NCI-H345 treated with DMSO at 0.1 percent for 48 hours (cell line): ENCODE measurements at regions not wholly inside any gene's neighbourhood (a gene's known extent, or its start where the extent isn't known, plus 50 kb on each side); places are given as distances from the start of the nearest gene placed in this dataset.

Experiments
- DNase-seq: peaks from one replicate; lab custom pipeline; 2025; ENCODE audit not compliant: unreplicated experiment; lab: John Stamatoyannopoulos, UW

DNA sequence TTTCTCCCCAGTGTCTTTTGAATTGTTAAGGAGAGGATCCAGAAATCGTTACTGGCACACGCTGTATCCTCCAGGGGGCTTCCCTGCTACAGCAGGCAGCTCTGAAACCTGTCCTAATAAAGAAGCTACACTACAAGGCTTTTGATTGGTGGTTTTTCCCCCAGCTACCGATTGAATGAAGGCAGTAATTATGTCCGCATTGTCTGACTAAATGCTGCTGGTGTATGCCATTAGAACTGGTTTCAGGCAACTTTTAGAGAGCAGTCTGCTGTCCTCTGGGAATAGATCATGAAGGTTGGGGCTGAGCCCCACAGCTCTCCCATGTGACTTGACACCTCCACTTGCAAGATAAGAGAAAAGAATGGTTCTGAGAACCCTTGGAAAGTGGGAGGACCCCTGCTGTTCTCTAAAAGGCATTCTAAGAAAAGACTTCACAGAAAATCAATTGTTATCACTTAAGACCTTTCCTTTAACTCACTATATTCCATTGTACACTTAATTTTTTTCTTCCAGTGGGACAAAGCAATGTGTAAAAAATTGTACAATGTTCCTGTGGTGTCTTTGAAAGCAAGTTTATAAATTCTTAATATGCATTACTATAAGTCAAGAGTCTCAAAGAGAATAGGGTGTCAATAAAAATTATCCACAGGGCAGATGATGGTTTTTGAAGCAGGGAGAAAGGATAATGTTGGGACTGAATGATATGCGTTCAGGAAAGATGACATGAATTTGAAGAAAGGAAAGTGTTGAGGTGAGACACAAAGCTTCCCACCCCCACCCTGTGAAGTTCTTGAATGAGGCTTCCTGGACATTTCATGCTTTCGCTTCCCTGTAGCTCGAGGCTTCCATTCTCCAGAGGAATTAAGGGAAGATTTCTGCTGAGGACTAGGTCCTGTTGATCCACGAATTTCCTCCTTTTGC lies 53.0 kb upstream of the DAZL start:
- no peak for DNase-seq

DNA sequence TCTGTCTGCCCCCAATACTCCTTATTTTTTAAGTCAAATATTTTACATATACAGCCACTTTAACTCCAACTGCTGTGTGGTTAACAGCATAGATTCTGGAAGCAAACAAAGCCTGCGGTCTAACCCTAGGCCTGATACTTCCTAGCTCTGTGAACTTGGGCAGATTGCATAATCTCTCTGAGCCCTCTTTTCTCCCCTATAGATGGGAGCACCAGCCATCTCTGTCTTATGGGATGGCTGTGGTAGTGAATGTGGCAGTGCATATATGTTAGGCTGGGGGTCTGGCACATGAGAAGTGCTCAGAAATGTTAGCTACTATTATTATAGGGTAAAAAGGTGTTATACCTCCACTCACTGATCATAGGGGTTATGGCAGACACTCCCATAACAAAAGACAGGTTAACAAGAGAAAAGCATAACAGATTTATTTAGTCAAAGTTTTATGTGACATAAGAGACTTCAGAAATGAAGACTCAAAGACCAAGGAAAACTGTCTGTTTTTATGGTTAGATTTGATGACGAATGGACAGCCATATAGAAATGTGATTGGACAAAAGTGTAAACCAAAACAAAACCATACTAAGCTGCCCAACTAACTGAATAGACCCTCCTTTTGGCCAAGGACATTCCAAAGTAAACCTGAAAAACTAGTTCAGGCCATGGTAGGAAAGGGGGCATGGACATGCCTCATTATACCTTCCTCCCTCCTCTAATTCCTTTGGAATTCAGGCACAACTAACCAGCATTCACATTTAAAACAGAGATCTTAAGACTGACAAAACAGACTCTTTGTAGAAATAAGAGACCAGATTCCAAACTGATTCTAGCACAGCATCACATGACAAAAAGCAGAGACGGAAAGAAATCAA lies 53.9 kb upstream of the DAZL start:
- DNase-seq: no peak

DNA sequence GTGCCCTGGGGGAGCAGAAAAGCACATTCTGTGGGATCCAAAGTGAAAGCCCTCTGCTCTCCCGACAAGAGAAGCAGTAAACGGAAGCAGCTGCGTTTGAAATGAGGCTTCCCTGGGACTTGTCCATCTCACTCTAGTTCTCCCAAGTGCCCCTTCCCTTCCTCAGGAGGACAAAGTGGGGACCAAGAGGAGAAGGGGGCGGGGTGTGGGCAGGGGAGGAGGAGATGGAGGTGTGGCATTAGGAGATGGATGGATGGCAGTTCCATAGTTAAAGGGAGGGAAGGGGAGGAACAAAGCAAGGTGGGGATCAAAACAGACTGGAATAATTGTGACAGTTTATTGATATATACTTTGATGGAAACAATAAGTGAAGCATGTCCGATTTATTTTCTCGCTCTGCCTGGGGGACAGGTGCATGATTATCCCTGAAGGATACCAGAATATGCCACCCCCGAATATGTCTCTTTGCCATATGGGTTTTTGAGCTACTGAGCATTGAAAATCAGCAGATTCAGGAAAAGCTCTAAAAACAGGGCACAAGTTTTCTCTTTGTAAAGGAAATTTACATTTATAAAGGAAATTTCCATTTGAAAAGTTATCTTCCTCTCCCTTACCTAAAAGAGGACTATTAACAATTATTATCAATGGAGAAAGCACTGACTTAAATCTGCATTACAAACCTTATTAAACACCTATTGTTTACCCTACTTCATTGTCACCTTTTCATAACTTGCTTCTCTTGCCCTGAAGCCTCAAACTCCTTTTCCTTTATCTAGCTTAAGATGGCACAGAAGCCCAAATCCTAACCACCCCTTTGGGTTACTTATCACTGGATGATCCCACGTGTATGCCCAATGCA lies 58.9 kb upstream of the DAZL start:
- DNase-seq: no peak

DNA sequence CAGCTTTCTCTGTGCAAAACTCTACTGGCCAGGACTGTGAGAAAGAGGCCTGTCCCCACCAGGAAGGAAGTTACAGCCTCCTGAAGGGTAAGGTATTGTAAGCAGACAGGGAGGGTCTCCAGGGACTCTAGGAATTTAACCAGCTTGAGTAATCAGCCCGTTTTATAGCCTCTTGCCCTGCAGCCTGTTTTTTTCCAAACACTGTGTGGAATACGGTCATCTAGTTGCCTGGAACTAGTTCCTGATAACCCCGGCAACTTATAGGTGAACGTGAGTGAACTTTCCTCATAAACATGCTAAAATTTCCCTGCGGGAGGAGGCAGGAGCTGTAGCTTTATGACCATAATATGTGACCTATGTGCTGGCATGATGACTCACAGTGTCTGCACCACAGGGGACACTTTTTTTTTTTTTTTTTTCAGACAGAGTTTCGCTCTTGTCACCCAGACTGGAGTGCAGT lies 60.1 kb upstream of the DAZL start:
- DNase-seq: no peak

DNA sequence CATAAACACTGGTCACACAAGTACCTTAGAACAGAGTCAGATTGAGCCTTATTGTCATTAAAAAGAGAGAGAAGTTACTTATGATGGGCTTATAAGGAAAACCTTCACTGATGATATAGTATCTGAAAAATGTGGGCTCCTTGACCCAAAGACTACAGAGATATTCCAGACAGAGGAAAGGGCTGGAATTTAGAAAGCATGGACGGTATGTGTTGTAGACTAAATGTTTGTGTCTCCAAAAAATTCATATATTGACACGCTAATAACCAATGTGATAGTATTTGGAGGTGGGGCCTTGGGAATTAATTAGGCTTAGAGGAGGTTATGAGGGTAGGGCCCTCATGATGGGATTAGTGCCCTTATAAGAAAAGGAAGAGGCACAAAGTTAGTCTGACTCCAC lies 61.0 kb upstream of the DAZL start:
- no peak for DNase-seq

DNA sequence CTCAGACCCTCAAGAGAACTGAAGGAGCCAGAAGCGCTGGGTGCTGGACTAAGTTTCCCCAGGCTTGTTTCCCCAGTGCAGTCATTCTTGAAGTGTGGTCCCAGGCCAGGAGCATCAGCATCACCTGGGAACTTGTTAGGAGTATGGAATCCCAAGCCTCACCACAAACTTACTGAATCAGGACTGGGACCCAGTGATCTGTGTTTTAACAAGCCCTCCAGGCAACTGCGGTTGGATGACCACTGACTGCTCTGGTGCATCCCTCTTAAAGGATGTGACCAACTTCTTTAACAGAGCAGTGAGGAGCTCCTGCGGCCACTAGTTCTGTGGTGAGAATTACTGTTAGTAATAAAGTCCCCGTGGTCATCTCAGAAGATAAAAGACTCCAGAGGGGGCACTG lies 62.4 kb upstream of the DAZL start:
- DNase-seq: no peak

DNA sequence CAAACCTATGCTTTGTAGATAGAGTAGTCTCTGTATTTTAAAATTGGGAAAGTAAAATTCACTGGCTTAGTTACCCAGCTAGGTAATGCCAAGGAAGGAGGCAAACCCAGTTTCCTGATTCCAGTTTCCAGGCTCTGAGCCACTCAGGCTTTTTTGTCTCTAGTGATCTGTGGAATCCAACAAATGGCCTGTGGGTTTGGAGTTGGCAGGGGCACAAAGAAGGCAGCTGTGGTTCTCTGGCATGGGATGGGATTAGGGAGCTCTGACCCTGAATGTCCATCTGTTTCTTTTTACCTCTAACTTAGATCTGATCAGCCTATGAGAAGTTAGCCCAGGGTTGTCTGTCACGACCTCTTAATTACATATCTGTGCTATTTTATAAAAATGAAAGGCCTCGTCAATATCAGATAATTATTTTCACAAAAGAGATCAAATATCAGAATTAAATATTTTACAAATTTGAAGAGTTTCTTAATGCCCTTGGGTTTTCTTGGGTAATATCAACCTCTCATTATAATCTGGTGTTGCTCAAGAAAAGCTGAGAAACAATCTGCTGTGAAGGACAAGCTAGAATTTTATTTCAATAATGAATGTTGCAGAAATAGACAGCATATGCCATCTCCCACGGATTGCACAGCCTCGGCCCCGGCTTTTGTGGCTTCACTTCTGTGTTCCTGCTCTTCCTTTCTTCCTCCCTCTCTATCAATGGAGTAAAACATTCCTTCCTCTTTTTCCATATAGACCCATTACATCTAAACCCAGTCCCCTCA lies 63.7 kb upstream of the DAZL start:
- no peak for DNase-seq

DNA sequence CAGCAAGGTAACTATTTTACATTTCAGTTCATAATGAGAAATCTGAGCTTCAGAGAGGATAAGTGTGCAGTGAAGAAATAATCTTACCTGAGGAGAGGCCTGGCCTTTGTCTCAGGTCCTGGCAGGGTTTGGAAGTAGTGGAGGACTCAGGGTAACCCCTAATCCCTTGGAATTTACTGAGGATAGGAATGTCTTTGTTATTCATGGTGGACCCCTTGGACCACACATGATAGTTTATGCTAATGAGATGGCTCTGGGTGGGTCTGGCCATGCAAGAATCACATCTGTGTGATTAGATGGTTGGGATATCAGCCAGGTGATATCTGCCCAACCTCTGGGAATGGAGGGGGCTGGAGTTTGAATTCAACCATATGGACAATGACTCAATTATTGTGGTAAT lies 65.0 kb upstream of the DAZL start:
- DNase-seq: no peak

DNA sequence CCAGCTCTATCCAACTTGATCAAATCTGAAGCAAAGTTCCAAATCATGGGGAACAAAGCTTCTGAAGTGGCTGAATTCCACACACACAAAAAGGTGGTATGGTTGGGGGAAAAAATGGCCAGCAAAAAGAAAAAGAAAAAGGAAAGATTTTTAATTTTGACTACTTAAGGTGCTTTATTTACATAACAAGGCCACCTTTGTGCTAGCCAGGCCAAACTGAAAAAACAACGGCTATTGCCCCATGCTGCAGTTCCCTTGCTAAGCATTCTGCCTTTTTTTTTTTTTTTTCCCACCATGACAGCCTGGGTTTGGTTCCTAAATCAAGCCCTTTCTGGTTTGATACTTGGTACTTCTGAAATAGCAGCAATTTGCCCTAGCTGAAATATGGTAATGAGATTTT lies 66.5 kb upstream of the DAZL start:
- DNase-seq: no peak

DNA sequence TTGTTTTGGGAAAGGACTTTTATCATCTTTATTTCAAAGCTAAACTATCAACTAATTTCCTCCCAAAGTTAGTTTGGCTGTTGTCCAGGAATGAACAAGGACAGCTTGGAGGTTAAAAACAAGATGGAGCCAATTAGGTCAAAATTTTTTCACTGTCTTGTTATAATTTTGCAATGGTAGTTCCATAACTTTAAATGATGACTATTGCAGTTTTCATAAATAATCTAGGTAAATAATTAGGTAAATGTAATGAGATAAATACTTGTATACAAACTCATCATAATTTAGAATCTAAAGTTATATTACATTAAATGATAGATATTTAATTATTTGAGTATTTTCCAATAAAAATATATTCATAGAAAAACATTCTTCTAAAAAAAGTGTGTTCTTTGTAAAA lies 68.3 kb upstream of the DAZL start:
- no peak for DNase-seq

DNA sequence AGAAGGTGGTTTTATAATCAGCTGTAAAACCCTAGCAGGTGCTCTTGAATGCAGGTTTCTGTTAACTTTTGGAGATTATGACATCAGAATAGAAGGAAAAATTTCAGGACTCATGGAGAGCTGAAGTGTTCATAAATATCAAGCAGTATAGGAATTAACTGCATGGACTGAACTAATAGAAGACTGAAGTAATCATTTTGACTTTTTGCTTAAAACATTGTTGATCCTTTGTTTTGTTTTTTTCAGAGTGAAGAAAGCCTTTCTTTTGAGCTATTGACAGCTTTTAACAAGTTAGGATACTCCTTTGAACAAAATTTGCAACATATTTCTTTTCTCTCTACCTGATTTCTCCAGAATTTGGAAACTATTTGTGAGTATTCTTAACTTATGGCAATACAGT lies 70.6 kb upstream of the DAZL start:
- DNase-seq: no peak

DNA sequence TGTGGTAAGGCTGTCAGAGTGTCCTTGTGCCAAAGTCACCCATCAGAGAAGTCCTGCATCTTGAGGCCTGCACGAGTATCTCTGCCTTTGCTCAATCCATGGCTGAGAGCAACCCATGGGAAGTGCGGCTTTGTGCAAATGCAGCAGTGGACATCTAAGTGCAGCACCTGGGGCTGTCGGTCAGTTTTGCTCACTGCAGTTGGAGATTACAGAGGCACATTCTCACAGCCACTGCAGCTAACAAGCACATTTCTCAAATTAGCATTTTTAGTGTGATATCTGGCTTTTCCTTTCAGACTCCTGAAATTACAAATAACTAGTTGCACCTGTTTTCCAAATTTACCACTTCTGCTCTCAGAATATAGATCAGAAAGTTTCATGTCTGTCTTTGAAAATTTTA lies 81.5 kb upstream of the DAZL start:
- DNase-seq: no peak

DNA sequence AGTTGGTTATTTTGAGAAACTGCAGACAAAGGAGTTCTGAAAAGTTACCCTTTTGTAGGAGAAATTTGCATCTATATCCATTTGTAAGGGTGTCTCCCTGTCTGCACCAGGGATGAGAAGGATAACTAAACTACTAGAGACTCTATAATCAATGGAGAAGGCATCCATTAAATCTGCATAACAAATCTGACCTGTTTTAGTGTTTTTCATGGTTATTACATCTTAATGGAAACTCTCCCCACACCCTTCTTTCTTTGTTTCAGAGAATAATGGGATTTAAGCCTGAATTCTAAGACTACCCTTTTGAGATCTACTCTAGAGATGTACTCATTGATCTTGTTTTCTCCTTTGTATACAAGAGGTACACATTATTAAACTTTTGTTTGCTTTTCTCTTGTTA lies 82.0 kb upstream of the DAZL start:
- no peak for DNase-seq

DNA sequence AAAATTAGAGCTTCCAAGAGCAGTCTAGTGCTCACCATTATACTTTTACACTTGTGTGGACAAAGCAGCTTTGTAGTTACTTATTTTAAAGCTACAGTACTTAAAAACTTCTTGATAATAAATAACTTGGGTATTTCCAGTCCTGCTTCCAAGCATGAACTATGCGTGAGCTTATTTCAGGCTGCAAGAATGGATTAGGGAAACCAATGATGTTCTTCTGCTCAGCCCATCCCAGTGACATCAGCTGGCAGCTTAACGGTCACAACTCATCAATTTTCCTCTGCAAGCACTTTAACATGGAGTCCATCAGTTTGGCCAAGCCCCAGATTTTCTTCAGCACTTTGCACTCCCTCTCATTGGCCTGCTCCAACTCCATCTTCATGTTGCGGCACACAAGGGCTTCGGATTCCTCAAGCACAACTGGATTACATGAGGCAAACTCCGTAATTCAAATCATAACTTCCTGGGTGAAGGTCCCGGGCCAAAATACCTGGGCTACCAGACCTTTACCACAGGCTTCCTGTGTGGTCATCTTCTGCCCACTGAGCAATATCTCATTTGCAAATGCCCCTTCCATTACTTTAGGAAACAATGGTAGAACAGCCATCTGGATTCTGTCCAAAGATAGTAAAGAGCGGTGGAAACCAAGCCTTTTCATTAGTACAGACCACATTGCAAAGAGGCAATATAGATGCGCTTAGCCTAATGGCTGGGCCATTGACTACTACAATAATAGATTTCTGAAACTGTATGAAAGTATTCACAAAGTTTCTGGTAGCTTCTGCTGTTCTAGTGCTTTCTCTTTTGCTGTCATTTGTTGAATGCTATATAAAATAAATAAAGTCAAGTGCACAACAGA lies 87.5 kb upstream of the DAZL start:
- no peak for DNase-seq

DNA sequence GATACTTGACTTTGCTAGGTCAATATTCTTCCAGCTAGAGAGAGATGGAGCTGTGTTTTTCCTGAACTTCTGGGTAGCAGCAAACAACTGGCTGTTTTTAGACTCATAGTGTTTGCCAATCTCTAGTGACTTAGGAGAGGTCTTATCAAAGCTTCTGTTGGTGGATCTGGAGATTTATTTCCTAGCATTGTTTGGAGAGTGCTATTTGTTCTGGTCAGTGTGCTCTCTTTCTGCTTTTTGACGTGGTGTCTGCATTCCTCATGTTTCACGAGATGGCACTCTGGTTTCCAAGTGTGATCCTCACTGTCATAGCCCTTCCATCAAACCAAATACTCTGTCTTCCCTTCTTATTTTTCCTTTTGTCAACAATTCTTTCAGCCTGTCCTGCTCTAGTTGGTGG lies 88.6 kb upstream of the DAZL start:
- no peak for DNase-seq

DNA sequence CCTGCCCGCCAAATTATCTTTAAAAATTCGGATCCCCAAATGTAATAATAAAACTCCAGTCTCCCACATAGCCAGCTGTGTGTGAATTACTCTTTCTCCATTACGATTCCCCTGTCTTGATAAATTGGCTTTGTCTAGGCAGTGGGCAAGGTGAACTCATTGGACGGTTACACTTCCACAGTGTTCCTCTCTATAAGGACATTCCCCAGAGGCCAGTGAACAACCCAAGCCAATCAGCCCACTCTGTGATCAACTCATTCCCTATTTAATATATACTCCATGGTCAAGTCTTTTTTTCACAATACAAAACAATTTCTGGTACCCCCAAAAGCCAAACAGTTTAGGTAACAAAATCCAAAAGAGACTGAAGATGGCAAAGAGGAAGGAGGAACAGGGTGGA lies 90.5 kb upstream of the DAZL start:
- no peak for DNase-seq

DNA sequence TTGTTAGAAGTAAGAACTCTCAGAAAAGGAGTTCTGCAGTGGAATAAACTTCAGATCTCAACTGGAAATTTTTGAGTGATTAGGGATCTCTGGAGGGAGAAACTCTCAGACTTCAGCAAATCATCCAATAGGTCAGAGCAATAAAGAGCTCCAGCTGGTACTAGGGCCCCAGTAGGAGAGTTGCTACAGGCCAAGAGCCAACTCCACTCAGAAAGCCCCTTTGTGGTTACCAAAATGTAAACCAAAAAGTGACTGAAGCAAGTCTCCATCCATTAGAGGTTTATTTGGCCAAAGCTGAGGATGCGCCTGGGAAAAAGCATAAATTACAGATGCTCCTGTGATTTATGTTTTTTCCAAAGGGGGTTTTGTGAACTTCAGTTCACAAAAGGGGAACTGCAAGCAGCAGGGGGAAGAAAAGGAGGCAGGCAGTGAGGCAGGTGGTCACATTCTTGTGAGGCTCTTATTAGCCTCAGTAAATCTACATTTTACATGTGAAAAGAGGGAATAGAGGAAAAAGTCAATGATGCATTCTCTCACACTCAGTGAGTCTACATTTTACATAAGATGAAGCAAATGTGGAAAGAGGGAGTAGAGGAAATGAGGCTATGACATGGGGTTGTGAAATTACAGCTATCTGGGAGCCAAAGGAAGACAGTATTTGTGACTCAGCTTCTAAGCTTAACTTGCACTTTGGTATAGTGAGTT lies 92.4 kb upstream of the DAZL start:
- no peak for DNase-seq

DNA sequence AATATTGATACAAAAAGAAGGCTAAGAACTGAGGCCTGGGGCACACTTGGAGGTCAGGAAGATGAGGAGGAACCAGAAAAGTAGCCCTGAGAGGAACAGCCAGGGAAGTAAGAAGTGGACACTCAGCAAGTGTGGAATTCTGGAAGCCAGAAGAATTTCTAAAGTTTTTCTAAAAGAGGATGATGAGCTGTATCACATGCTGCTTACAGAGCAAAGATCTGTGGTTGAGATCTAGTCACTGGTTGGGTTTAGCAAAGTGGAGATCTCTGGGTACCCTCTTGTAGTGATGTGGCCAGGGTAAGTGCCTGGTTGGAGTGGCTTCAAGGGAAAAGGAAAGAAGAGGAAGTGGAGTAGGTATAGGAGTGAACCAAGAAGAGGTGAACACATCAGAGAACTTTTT lies 95.4 kb upstream of the DAZL start:
- DNase-seq: no peak

DNA sequence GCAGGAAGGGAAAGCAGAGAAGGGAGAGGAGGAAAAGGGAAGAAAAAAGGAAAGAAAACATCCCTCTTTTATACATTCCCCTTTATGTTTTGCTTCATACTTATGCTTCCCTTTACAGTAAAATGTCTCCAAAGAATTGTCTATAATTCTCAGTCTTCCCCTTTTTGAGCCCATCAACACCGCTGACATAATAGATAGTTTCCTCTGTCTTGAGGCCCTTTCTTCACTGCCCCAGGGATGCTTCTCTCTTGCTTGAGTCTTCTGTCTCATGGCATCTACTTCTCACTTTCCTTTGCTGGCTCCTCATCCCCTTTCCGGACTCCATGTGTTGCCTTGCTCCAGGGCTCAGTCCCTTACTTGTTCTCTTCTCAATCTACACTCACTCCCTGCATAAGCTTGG lies 99.7 kb upstream of the DAZL start:
- no peak for DNase-seq
